ENCODE measurements at regions not wholly inside any gene's neighbourhood (a gene's known extent, or its start where the extent isn't known, plus 50 kb on each side); places are given as distances from the start of the nearest gene placed in this dataset.

DNA sequence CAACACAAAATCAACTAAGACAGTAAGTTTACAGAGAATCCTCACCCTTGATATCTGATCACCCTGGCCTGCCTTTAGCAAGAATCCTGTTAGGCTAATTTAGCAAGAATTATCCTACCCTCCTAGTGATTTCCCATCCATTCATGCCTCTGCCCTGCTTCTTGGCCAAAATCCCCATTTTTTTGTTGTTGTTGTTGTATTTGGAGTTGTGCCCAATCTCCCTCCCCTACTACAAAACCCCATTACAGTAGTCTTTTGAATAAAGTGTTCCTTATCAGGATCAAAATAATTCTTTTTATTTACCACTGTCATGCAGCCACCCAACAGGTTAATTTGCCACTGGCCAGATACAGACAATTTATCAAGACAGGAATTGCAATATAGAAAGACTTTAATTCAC lies 58.5 kb upstream of the CLINT1 start:
- no peaks in the 10 kb centered on the region for H3K36me3 Mint-ChIP-seq (ENCODE audit: low read depth)
- peaks cover 29% of the 10 kb centered on the region for H3K4me1 Mint-ChIP-seq (ENCODE audit: low read depth)
- no peak overlapping the region for H3K4me3 Mint-ChIP-seq
- H3K27me3 ChIP-seq (ENCODE audit: control insufficient read depth in 1 of 2, insufficient read depth in 2 of 2, low read length in 2 of 2) = no peaks in the 10 kb centered on the region
- TF ChIP-seq CTCF (IDR thresholded peaks at IDR 0.05) = no peak
- POLR2A ChIA-PET = interaction anchor here (1.4 kb wide), 1 partner anchor 59 kb away, joined by 5 read pairs; the partner anchor contains the start of gene CLINT1
- peak overlapping the region; percentile 60 for H3K27ac Mint-ChIP-seq
- H3K27ac ChIP-seq (ENCODE audit: low read depth in 1 of 2, low read length in 2 of 2) = no peak overlapping the region
- DNase-seq (no peak), ATAC-seq (ENCODE audit: poor library complexity) (no peak)
- H3K9me3 ChIP-seq (ENCODE audit: control insufficient read depth in 1 of 2, insufficient read depth in 1 of 2, low read length in 2 of 2) = no peaks in the 10 kb centered on the region
- CTCF ChIA-PET = no interaction called here
- no peaks in the 10 kb centered on the region for H3K9me3 Mint-ChIP-seq
- no peak overlapping the region for H3K4me3 ChIP-seq (ENCODE audit: low read length)
- peaks cover 25% of the 10 kb centered on the region for H3K4me1 ChIP-seq (ENCODE audit: insufficient read depth, low read length)
- H3K27me3 Mint-ChIP-seq = no peaks in the 10 kb centered on the region
- no peaks in the 10 kb centered on the region for H3K36me3 ChIP-seq (ENCODE audit: insufficient read depth, low read length)
- intact Hi-C loops (cut with DNase I, micrococcal nuclease) = no loop called here

DNA sequence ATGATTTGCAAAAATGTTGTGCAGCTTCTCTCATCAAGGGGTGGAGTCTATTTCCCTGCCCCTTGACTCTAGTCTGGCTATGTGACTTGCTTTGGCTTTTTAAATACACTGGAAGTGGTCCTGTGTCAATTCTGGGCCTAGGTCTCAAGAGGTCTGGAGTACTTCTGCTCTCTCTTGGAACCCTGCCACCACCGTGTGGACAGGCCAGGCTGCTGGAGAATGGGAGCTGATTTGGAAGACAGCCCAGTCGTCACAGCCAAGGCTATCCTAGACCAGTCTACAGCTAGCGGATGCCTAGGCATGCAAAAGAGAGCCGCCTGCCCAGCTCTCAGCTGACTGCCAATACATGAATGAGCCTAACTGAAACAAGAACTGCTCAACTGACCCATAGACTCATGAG lies 56.7 kb upstream of the CLINT1 start:
- DNase-seq = no peak
- Histone ChIP-seq H3K27me3 (ENCODE audit: control insufficient read depth in 1 of 2, insufficient read depth in 2 of 2, low read length in 2 of 2) (no peaks in the 10 kb centered on the region), H3K4me1 (ENCODE audit: insufficient read depth, low read length) (peaks cover 25% of the 10 kb centered on the region), H3K9me3 (ENCODE audit: control insufficient read depth in 1 of 2, insufficient read depth in 1 of 2, low read length in 2 of 2) (no peaks in the 10 kb centered on the region), H3K36me3 (ENCODE audit: insufficient read depth, low read length) (no peaks in the 10 kb centered on the region), H3K27ac (ENCODE audit: low read depth in 1 of 2, low read length in 2 of 2) (no peak overlapping the region), H3K4me3 (ENCODE audit: low read length) (no peak overlapping the region)
- CTCF ChIA-PET = no interaction called here
- no peak overlapping the region for H3K4me3 Mint-ChIP-seq
- POLR2A ChIA-PET = no interaction called here
- no peak overlapping the region for H3K27ac Mint-ChIP-seq
- no peaks in the 10 kb centered on the region for H3K36me3 Mint-ChIP-seq (ENCODE audit: low read depth)
- no peaks in the 10 kb centered on the region for H3K27me3 Mint-ChIP-seq
- TF ChIP-seq CTCF (IDR thresholded peaks at IDR 0.05) = no peak
- no peak for ATAC-seq (ENCODE audit: poor library complexity)
- intact Hi-C loops (cut with DNase I, micrococcal nuclease) = no loop called here
- H3K9me3 Mint-ChIP-seq = no peaks in the 10 kb centered on the region
- peaks cover 29% of the 10 kb centered on the region for H3K4me1 Mint-ChIP-seq (ENCODE audit: low read depth)

- no peaks in the 10 kb centered on the region for H3K27me3 Mint-ChIP-seq
- no peaks in the 10 kb centered on the region for H3K36me3 Mint-ChIP-seq (ENCODE audit: low read depth)
- no peaks in the 10 kb centered on the region for H3K36me3 ChIP-seq (ENCODE audit: insufficient read depth, low read length)
- H3K9me3 Mint-ChIP-seq = no peaks in the 10 kb centered on the region
- TF ChIP-seq CTCF (IDR thresholded peaks at IDR 0.05) = no peak
- CTCF ChIA-PET = no interaction called here
- no peak overlapping the region for H3K27ac Mint-ChIP-seq
- no peak overlapping the region for H3K4me3 ChIP-seq (ENCODE audit: low read length)
- H3K4me3 Mint-ChIP-seq = no peak overlapping the region
- intact Hi-C loops (cut with DNase I, micrococcal nuclease) = no loop called here
- no peaks in the 10 kb centered on the region for H3K9me3 ChIP-seq (ENCODE audit: control insufficient read depth in 1 of 2, insufficient read depth in 1 of 2, low read length in 2 of 2)
- DNase-seq (no peak), ATAC-seq (ENCODE audit: poor library complexity) (no peak)
- peaks cover 19% of the 10 kb centered on the region for H3K4me1 Mint-ChIP-seq (ENCODE audit: low read depth)
- POLR2A ChIA-PET = no interaction called here
- no peaks in the 10 kb centered on the region for H3K27me3 ChIP-seq (ENCODE audit: control insufficient read depth in 1 of 2, insufficient read depth in 2 of 2, low read length in 2 of 2)
- peaks cover 15% of the 10 kb centered on the region for H3K4me1 ChIP-seq (ENCODE audit: insufficient read depth, low read length)
- H3K27ac ChIP-seq (ENCODE audit: low read depth in 1 of 2, low read length in 2 of 2) = no peak overlapping the region
Measured at GRCh38 chr5:157914151-157914788, 55.3 kb upstream of the CLINT1 start.

Data from CD4-positive, alpha-beta T cell (primary cell).